ENCODE measurements at regions not wholly inside any gene's neighbourhood (a gene's known extent, or its start where the extent isn't known, plus 50 kb on each side); places are given as distances from the start of the nearest gene placed in this dataset.

- CTCF ChIA-PET, result no interaction called here
- 100% methylated on average over 2 of the region's 5 CpGs for WGBS (ENCODE audit: insufficient coverage)
- intact Hi-C loops (cut with micrococcal nuclease), result no loop called here
These were observed 295.2 kb upstream of the LRP1B start for GRCh38 chr2:142426064-142426463.

GRCh38 chr2:142425551-142425950, 294.7 kb upstream of the LRP1B start:
- ChIA-PET POLR2A (no interaction called here), CTCF (no interaction called here)
- intact Hi-C loops (cut with micrococcal nuclease), result no loop called here
- H3K27ac ChIP-seq (ENCODE audit: low read length in 2 of 2), result no peak overlapping the region
- no peaks in the 10 kb centered on the region for H3K36me3 ChIP-seq (replicated peaks in 1 of 2; ENCODE audit: control extremely low read depth in 1 of 2, control insufficient read depth in 1 of 2, extremely low read depth in 1 of 2, insufficient read depth in 2 of 2, low read length in 1 of 2)
- H3K27me3 Mint-ChIP-seq, result no peaks in the 10 kb centered on the region
- no peak overlapping the region for H3K4me3 Mint-ChIP-seq
- H3K79me2 ChIP-seq (ENCODE audit: control insufficient read depth, insufficient read depth, low read length), result no peaks in the 10 kb centered on the region
- DNase-seq (no peak), ATAC-seq (ENCODE audit: low read depth) (no peak)
- H2AFZ ChIP-seq (ENCODE audit: insufficient read depth, low read depth, low read length, poor library complexity, severe bottlenecking), result no peak overlapping the region
- no peaks in the 10 kb centered on the region for H3K9me3 Mint-ChIP-seq (ENCODE audit: insufficient read depth)
- no peak overlapping the region for H3K4me3 ChIP-seq (ENCODE audit: control extremely low read depth in 1 of 5, extremely low read depth in 1 of 5, insufficient read depth in 1 of 5, low read depth in 2 of 5, low read length in 4 of 5)
- H3K4me1 ChIP-seq (ENCODE audit: control insufficient read depth in 2 of 2, insufficient read depth in 2 of 2, low read length in 2 of 2), result no peaks in the 10 kb centered on the region
- no peak overlapping the region for H3K27ac Mint-ChIP-seq
- no peaks in the 10 kb centered on the region for H3K9me3 ChIP-seq (ENCODE audit: control extremely low read depth in 1 of 3, control insufficient read depth in 2 of 3, insufficient read depth in 1 of 3, low read length in 2 of 3)
- no peak for TF ChIP-seq EZH2 (IDR thresholded peaks at IDR 0.05; ENCODE audit: borderline replicate concordance, insufficient read depth, low read depth, low read length, poor library complexity, severe bottlenecking)
- TF ChIP-seq, protein P1, sequence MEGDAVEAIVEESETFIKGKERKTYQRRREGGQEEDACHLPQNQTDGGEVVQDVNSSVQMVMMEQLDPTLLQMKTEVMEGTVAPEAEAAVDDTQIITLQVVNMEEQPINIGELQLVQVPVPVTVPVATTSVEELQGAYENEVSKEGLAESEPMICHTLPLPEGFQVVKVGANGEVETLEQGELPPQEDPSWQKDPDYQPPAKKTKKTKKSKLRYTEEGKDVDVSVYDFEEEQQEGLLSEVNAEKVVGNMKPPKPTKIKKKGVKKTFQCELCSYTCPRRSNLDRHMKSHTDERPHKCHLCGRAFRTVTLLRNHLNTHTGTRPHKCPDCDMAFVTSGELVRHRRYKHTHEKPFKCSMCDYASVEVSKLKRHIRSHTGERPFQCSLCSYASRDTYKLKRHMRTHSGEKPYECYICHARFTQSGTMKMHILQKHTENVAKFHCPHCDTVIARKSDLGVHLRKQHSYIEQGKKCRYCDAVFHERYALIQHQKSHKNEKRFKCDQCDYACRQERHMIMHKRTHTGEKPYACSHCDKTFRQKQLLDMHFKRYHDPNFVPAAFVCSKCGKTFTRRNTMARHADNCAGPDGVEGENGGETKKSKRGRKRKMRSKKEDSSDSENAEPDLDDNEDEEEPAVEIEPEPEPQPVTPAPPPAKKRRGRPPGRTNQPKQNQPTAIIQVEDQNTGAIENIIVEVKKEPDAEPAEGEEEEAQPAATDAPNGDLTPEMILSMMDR (IDR thresholded peaks at IDR 0.05), result no peak
- 63% methylated on average over 1 of the region's 3 CpGs for WGBS (ENCODE audit: insufficient coverage)
- H3K9ac ChIP-seq (ENCODE audit: low read length), result no peak overlapping the region
- no peak overlapping the region for H3K4me2 ChIP-seq (replicated peaks; ENCODE audit: low read depth, low read length, poor library complexity, severe bottlenecking)
- no peaks in the 10 kb centered on the region for H3K4me1 Mint-ChIP-seq
- no peaks in the 10 kb centered on the region for H4K20me1 ChIP-seq (ENCODE audit: control insufficient read depth, insufficient read depth, low read length, poor library complexity, severe bottlenecking)
- no peaks in the 10 kb centered on the region for H3K27me3 ChIP-seq (replicated peaks in 1 of 4; ENCODE audit: control extremely low read depth in 1 of 4, control insufficient read depth in 3 of 4, insufficient read depth in 4 of 4, low read length in 3 of 4)

More at GRCh38 chr2:142426064-142426463, 295.2 kb upstream of the LRP1B start:
- no peaks in the 10 kb centered on the region for H3K9me3 Mint-ChIP-seq (ENCODE audit: insufficient read depth)
- no peaks in the 10 kb centered on the region for H3K36me3 ChIP-seq (replicated peaks in 1 of 2; ENCODE audit: control extremely low read depth in 1 of 2, control insufficient read depth in 1 of 2, extremely low read depth in 1 of 2, insufficient read depth in 2 of 2, low read length in 1 of 2)
- no peaks in the 10 kb centered on the region for H4K20me1 ChIP-seq (ENCODE audit: control insufficient read depth, insufficient read depth, low read length, poor library complexity, severe bottlenecking)
- TF ChIP-seq EZH2 (IDR thresholded peaks at IDR 0.05; ENCODE audit: borderline replicate concordance, insufficient read depth, low read depth, low read length, poor library complexity, severe bottlenecking), result no peak
- TF ChIP-seq, protein P1 (IDR thresholded peaks at IDR 0.05), result no peak
- ATAC-seq (ENCODE audit: low read depth) (no peak), DNase-seq (no peak)
- no peaks in the 10 kb centered on the region for H3K27me3 Mint-ChIP-seq
- H3K9me3 ChIP-seq (ENCODE audit: control extremely low read depth in 1 of 3, control insufficient read depth in 2 of 3, insufficient read depth in 1 of 3, low read length in 2 of 3), result no peaks in the 10 kb centered on the region
- H3K27ac ChIP-seq (ENCODE audit: low read length in 2 of 2), result no peak overlapping the region
- H3K4me1 Mint-ChIP-seq, result no peaks in the 10 kb centered on the region
- H3K4me1 ChIP-seq (ENCODE audit: control insufficient read depth in 2 of 2, insufficient read depth in 2 of 2, low read length in 2 of 2), result no peaks in the 10 kb centered on the region
- no peak overlapping the region for H2AFZ ChIP-seq (ENCODE audit: insufficient read depth, low read depth, low read length, poor library complexity, severe bottlenecking)
- H3K4me3 ChIP-seq (ENCODE audit: control extremely low read depth in 1 of 5, extremely low read depth in 1 of 5, insufficient read depth in 1 of 5, low read depth in 2 of 5, low read length in 4 of 5), result no peak overlapping the region
- no peak overlapping the region for H3K27ac Mint-ChIP-seq
- H3K9ac ChIP-seq (ENCODE audit: low read length), result no peak overlapping the region
- no peak overlapping the region for H3K4me2 ChIP-seq (replicated peaks; ENCODE audit: low read depth, low read length, poor library complexity, severe bottlenecking)
- no peaks in the 10 kb centered on the region for H3K27me3 ChIP-seq (replicated peaks in 1 of 4; ENCODE audit: control extremely low read depth in 1 of 4, control insufficient read depth in 3 of 4, insufficient read depth in 4 of 4, low read length in 3 of 4)
- H3K79me2 ChIP-seq (ENCODE audit: control insufficient read depth, insufficient read depth, low read length), result no peaks in the 10 kb centered on the region
- POLR2A ChIA-PET, result no interaction called here
- H3K4me3 Mint-ChIP-seq, result no peak overlapping the region

Measured in B cell (primary cell).